SK-N-SH treated with all-trans-retinoic acid at 6 μM for 48 hours (cell line): ENCODE measurements at regions not wholly inside any gene's neighbourhood (a gene's known extent, or its start where the extent isn't known, plus 50 kb on each side); places are given as distances from the start of the nearest gene placed in this dataset.

Source experiments
- ATAC-seq: fragments of 200-7000 bp; cut with Tn5 transposase; 3 replicates; pipeline ENCODE4 v1.9.1; 2020; ENCODE audit warnings: mild to moderate bottlenecking, moderate library complexity
- ARNTL ChIP-seq: fragments of 450-650 bp; formaldehyde crosslinking; IDR thresholded peaks from 2 replicates; pipeline ENCODE4 v1.5.0; 2020; ENCODE audit warnings: low read depth, mild to moderate bottlenecking, moderate library complexity, borderline replicate concordance
- BACH2 ChIP-seq: fragments of 250-450 bp; sonication (Bioruptor Pico); IDR thresholded peaks from 2 replicates; pipeline ENCODE4 v1.9.0; 2021; ENCODE audit warnings: mild to moderate bottlenecking, borderline replicate concordance
- CSDC2 ChIP-seq: fragments of 250-450 bp; sonication (Bioruptor Pico); IDR thresholded peaks from 2 replicates; pipeline ENCODE4 v1.5.0; 2020; ENCODE audit warnings: mild to moderate bottlenecking, moderate library complexity
- CSRNP3 ChIP-seq: fragments of 250-450 bp; sonication (Bioruptor Pico); IDR thresholded peaks from 2 replicates; pipeline ENCODE4 v1.5.1; 2021; ENCODE audit warnings: mild to moderate bottlenecking, moderate library complexity
- ESRRG ChIP-seq: fragments of 250-450 bp; sonication (Bioruptor Pico); IDR thresholded peaks from 2 replicates; pipeline ENCODE4 v1.6.1; 2021; ENCODE audit warnings: mild to moderate bottlenecking
- GLIS3 ChIP-seq: fragments of 250-450 bp; sonication (Bioruptor Pico); IDR thresholded peaks from 2 replicates; pipeline ENCODE4 v1.5.0; 2020; ENCODE audit warnings: mild to moderate bottlenecking, moderate library complexity
- ISL1 ChIP-seq: fragments of 250-450 bp; sonication (Bioruptor Pico); IDR thresholded peaks from 2 replicates; pipeline ENCODE4 v2.1.2; 2022; ENCODE audit warnings: mild to moderate bottlenecking, moderate library complexity
- OSR1 ChIP-seq: fragments of 250-450 bp; sonication (Bioruptor Pico); IDR thresholded peaks from 2 replicates; pipeline ENCODE4 v1.8.0; 2022; ENCODE audit warnings: moderate library complexity, mild to moderate bottlenecking, inconsistent platforms
- POU6F1 ChIP-seq: fragments of 250-450 bp; sonication (Bioruptor Pico); IDR thresholded peaks from 2 replicates; pipeline ENCODE4 v1.8.0; 2021; ENCODE audit warnings: low read depth, mild to moderate bottlenecking, moderate library complexity, borderline replicate concordance
- PPARA ChIP-seq: fragments of 250-450 bp; sonication (Bioruptor Pico); IDR thresholded peaks from 2 replicates; pipeline ENCODE4 v1.5.0; 2020; ENCODE audit warnings: mild to moderate bottlenecking, borderline replicate concordance
- RARB ChIP-seq: fragments of 250-450 bp; sonication (Bioruptor Pico); IDR thresholded peaks from 2 replicates; pipeline ENCODE4 v1.8.0; 2021; ENCODE audit warnings: mild to moderate bottlenecking, moderate library complexity
- SNAI2 ChIP-seq: fragments of 250-450 bp; sonication (Bioruptor Pico); IDR thresholded peaks from 2 replicates; pipeline ENCODE4 v1.5.0; 2020; ENCODE audit warnings: mild to moderate bottlenecking, moderate library complexity
- TCF4 ChIP-seq: fragments of 250-450 bp; sonication (Bioruptor Pico); IDR thresholded peaks from 2 replicates; pipeline ENCODE4 v1.8.0; 2021; ENCODE audit warnings: mild to moderate bottlenecking, moderate library complexity, borderline replicate concordance
- TSHZ2 ChIP-seq: fragments of 250-450 bp; sonication (Bioruptor Pico); IDR thresholded peaks from 2 replicates; pipeline ENCODE4 v1.5.0; 2020; ENCODE audit warnings: mild to moderate bottlenecking, moderate library complexity
- ZC3H10 ChIP-seq: fragments of 250-450 bp; sonication (Bioruptor Pico); IDR thresholded peaks from 2 replicates; pipeline ENCODE4 v1.5.1; 2021; ENCODE audit warnings: mild to moderate bottlenecking, moderate library complexity
- ZFP3 ChIP-seq: fragments of 250-450 bp; sonication (Bioruptor Pico); IDR thresholded peaks from 2 replicates; pipeline ENCODE4 v1.5.0; 2020; ENCODE audit warnings: mild to moderate bottlenecking, moderate library complexity
- ZFP30 ChIP-seq: fragments of 450-650 bp; formaldehyde crosslinking; IDR thresholded peaks from 2 replicates; pipeline ENCODE4 v1.5.0; 2022; ENCODE audit warnings: mild to moderate bottlenecking, moderate library complexity
- ZNF565 ChIP-seq: fragments of 450-650 bp; formaldehyde crosslinking; conservative IDR thresholded peaks from 2 replicates; pipeline ENCODE4 v1.5.0; 2020; ENCODE audit warnings: low read depth, mild to moderate bottlenecking, moderate library complexity
- ZNF70 ChIP-seq: fragments of 450-650 bp; formaldehyde crosslinking; IDR thresholded peaks from 2 replicates; pipeline ENCODE4 v1.5.0; 2020; ENCODE audit warnings: mild to moderate bottlenecking, moderate library complexity
- ZNF8 ChIP-seq: fragments of 450-650 bp; formaldehyde crosslinking; IDR thresholded peaks from 2 replicates; pipeline ENCODE4 v1.5.0; 2020; ENCODE audit warnings: mild to moderate bottlenecking, moderate library complexity

DNA sequence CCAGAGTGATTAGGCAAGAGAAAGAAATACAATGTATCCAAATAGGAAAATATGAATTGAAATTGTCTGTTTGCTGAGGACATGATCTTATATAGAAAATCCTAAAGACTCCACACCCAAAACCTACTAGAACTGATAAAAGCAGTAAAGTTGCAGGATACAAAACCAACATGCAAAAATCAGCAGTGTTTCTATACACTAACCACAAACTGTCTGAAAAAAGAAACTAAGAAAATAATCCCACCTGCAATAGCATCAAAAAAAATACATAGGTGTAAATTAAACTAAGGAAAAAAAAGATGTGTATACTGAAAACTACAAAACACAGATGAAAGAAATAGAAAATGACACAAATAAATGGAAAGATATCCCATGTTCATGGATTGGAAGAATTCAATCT lies 203.6 kb upstream of the SETMAR start:
- no peak for ATAC-seq
- TF ChIP-seq GLIS3 (CRISPR knock-in tag) (no peak), BACH2 (CRISPR knock-in tag) (no peak), ZFP3 (CRISPR knock-in tag) (no peak), ZNF70 (no peak), CSDC2 (CRISPR knock-in tag) (no peak), ARNTL (CRISPR knock-in tag) (no peak), TCF4 (CRISPR knock-in tag) (no peak), ZC3H10 (CRISPR knock-in tag) (no peak), OSR1 (CRISPR knock-in tag) (no peak), TSHZ2 (CRISPR knock-in tag) (no peak), RARB (CRISPR knock-in tag) (no peak), ZNF565 (CRISPR knock-in tag) (no peak), CSRNP3 (no peak), SNAI2 (CRISPR knock-in tag) (no peak), PPARA (no peak), ZNF8 (no peak), POU6F1 (CRISPR knock-in tag) (no peak), ESRRG (no peak)

DNA sequence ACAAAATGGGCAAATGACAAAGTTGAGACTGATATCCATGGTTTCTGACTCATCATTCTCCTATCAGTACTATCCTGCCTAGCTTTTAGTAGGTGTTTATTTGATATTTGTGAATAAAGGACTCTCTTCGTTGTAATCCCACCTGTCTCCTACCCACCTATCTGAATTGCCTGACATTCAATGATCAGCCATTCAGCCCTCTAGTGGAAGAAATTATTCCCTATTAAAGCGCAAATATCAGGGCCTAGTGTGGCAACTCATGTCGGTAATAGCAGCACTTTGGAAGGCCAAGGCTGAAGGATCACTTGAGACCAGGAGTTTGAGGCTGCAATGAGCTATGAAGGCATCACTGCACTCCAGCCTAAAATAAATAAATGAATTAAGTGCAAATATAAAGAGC lies 195.7 kb upstream of the SETMAR start:
- ATAC-seq: no peak
- TF ChIP-seq ARNTL (CRISPR knock-in tag) (no peak), ZNF8 (no peak), ESRRG (no peak), ZFP30 (CRISPR knock-in tag) (no peak), ISL1 (CRISPR knock-in tag) (no peak)

DNA sequence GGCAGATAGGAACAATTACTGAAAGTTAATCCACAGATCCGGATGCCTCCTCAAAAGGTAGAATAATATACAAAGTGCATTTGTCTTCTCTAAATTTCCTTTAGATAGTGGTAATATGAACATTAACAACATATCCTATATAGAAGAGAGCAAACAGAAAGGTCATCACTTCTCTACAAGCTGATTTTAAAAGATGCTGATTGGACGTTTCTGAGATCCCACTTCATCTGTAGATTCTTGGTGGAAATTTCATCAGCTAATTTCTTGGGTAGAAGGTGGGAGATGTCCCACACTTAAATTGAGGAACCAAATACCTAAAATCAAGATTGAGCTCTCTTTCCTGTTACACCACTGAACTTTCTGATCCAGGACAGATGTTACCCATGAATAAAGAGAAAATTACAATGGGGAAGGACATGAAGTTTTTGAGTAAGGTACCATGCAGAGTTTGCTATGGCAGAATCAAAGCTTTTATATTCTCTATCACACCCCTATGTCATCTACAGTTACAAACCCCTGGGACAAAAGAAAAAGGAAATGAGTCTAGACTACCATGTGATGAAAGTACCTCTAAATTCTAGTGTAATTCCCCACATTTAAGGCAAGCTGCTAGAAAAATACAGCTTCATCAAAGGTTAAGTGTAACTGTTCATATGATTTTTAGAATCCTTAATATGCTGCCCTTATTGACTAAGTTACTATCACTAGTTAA lies 189.2 kb upstream of the SETMAR start:
- no peak for ATAC-seq
- no peak for TF ChIP-seq CSDC2 (CRISPR knock-in tag)
- no peak for TF ChIP-seq ZNF70

DNA sequence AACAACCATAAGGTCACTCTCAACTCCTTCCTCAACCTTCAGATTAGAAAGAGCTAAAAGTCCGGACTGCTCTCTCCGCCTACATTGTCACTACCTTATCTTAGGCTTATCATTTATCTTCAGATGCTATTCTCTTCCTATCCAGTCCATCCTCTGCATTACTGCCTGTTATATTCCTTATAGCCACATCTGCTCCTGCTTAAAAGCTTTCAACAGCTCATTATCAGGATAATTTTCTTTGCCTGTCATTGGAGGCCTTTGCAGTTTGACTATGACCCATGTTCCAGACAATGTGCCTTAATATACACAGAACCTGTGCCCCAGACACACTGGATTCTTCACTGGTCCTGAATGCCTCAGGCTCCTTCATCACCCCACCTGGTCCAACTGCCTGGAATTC lies 184.1 kb upstream of the SETMAR start:
- TF ChIP-seq ISL1 (CRISPR knock-in tag): no peak
- TF ChIP-seq BACH2 (CRISPR knock-in tag): no peak
- TF ChIP-seq OSR1 (CRISPR knock-in tag): no peak
- TF ChIP-seq TSHZ2 (CRISPR knock-in tag): no peak
- no peak for TF ChIP-seq ESRRG
- TF ChIP-seq TCF4 (CRISPR knock-in tag): peak; percentile 76; the same call in 1 of the 2 replicates
- TF ChIP-seq PPARA: no peak
- TF ChIP-seq, all 23 proteins: peak for 1
- ATAC-seq: no peak
